Lung microvascular endothelial cell (primary cell): ENCODE measurements at regions not wholly inside any gene's neighbourhood (a gene's known extent, or its start where the extent isn't known, plus 50 kb on each side); places are given as distances from the start of the nearest gene placed in this dataset.

ENCODE experiments used
- DNase-seq, 2 donors: peaks; one replicate each; pipeline versions ENCODE4 v3.0.0 to v3.0.0-alpha.2; 2010; ENCODE audit warnings: low read depth in 2 of 2

DNA sequence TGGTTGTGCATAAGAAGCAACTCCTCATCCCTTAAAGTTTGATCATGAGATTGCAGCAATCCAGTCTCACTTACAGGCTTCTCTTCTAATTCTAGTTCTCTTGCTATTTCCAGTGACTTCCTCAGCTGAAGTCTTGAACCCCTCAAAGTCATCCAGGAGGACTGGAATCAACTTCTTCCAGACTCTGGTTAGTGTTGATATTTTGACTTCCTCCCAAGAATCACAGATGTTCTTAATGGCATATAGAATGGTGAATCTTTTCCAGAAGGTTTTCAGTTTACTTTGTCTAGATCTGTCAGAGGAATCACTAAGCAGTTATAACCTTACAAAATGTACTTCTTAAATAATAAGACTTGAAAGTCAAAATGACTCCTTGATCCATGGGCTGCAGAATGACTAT is 81.3 kb upstream of the UBL3 start:
- DNase-seq = no peak

GRCh38 chr13:29929062-29929847 is 78.8 kb upstream of the UBL3 start:
- DNase-seq = no peak

DNA sequence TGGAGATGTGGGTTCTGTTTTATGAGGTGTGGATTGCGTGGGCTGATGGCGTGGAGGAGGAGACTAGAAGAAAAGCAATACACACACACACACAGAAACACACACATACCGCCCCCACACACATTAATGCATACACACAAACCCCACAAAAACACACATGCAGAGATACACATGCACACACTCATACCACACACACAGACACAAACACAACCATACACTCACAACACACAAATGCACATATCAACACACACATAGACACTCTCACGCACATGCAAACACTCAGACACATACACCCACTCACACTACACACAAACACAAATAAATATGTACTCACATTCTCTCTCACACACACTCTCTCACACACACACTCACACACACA is 75.7 kb upstream of the UBL3 start:
- DNase-seq = no peak

- peak; percentile 52 to 58 for DNase-seq
Measured at GRCh38 chr13:29925457-29926097, 75.2 kb upstream of the UBL3 start.

- no peak for DNase-seq
Measured at GRCh38 chr13:29924482-29925350, 74.3 kb upstream of the UBL3 start.

- peak; percentile 79 to 89 for DNase-seq
Measured at GRCh38 chr13:29923554-29924481, 73.4 kb upstream of the UBL3 start.

GRCh38 chr13:29922896-29923295 is 72.5 kb upstream of the UBL3 start:
- DNase-seq = no peak

DNA sequence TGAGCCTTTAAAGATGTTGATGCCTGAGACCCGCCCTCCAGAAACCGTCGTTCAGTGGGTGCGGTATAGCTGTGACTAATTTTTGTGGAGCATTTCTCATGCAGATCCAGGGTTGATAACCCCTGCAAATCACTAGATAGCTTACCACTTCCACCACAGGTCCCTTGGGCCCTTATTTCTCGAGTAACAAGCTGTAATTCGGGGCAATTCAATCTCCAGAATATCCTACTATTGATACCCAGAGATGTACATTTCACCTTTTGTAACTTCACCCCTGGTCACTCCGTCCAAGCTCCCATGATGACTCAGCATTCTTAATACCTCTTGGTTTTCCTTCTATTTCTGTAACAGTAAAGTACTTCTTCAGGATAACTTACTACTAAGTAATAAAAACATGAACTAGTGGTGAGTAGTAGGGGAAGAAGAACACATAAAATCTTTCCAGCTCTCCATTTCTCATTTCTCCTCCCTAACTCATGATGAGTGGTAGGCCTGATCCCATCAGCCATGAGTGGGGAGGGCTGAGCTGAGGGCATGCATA is 71.9 kb upstream of the UBL3 start:
- DNase-seq = no peak

GRCh38 chr13:29921542-29921941 is 71.1 kb upstream of the UBL3 start:
- DNase-seq = no peak

DNA sequence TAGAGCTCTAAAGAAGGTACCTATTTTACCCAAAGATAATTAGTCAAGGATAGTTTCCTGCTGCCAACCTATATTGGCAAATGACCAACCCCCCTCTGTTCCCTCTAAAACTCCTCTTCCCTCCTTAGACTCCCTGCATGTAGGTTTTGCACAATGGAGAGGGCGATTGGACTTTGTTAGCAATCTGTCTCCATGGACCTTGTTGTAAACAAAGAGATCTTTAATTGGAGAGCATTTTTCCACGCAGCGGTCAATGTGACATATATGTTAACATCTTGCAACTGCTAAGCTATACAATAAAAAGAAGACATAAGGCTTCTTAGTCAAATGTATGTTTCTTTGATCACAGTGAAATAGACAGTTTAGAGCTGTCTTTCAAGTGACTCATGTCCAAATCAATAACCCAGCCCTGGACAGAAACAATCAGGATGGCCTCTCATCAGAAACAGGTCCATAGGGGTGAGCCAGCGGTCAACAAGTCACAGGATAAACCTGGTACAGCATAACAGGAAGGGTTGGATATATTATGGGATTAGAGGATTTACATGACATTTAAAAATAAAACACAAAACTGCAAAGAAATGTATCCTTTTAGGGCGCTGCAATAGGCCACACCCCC is 69.7 kb upstream of the UBL3 start:
- DNase-seq = peak in 1 of 2 donors; percentile 51

- peak in 1 of 2 donors; percentile 63 for DNase-seq
Measured at GRCh38 chr13:29918845-29919244, 68.4 kb upstream of the UBL3 start.

DNA sequence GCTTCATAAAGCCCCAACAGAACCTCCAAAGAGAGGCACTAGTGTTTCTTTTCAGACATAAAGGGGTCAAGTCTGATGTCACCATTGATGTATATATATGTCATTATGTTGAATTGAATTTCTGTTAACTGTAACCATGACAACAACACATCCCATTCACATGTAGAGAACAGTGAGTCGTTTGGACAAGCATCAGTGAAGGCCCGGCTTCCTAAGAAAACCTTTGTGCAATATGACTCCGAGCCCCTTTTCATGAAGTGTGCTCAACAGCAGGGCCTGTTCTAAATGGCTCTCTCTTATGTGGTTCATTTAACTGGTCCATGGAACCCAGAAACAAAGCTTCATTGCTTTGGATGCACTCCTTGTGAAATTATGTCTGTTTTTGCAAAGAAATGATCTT is 67.2 kb upstream of the UBL3 start:
- no peak for DNase-seq

GRCh38 chr13:29914581-29914980 is 64.2 kb upstream of the UBL3 start:
- no peak for DNase-seq

GRCh38 chr13:29911781-29912418 is 61.5 kb upstream of the UBL3 start:
- DNase-seq = no peak

- DNase-seq = no peak
Measured at GRCh38 chr13:29909975-29910674, 59.7 kb upstream of the UBL3 start.

GRCh38 chr13:29909081-29909730 is 58.8 kb upstream of the UBL3 start:
- no peak for DNase-seq

GRCh38 chr13:29908416-29909080 is 58.1 kb upstream of the UBL3 start:
- no peak for DNase-seq

GRCh38 chr13:29907670-29908069 is 57.3 kb upstream of the UBL3 start:
- DNase-seq = no peak
